Keratinocyte (primary cell): ENCODE measurements at regions not wholly inside any gene's neighbourhood (a gene's known extent, or its start where the extent isn't known, plus 50 kb on each side); places are given as distances from the start of the nearest gene placed in this dataset.

Experiments
- DNase-seq: peaks from one replicate; pipeline ENCODE4 v3.0.0-alpha.2; 2011; ENCODE audit warnings: low read depth, missing footprints, low spot score
- FAIRE-seq: peaks from 2 replicates; lab custom pipeline; 2011; peaks lifted over from hg19 to GRCh38; lab: Jason Lieb, UNC
- H2AFZ ChIP-seq: 2 replicates; pipeline ENCODE4 v1.6.0; 2012; ENCODE audit warnings: low read length, control low read depth, inconsistent platforms; ENCODE audit not compliant: control insufficient read depth
- H3K27ac ChIP-seq: 2 replicates; pipeline ENCODE4 v1.5.1; 2011; ENCODE audit warnings: low read length; ENCODE audit not compliant: control insufficient read depth, insufficient read depth
- H3K27me3 ChIP-seq: 3 replicates; pipeline ENCODE4 v1.6.0; 2011; ENCODE audit warnings: low read length; ENCODE audit not compliant: control insufficient read depth, insufficient read depth; ENCODE audit errors: extremely low read depth
- H3K36me3 ChIP-seq, 2 experiments: 2 replicates in 1 of 2; 3 replicates in 1 of 2; pipeline ENCODE4 v1.5.1; 2011; ENCODE audit warnings: low read length in 2 of 2, mild to moderate bottlenecking in 1 of 2; ENCODE audit not compliant: control insufficient read depth in 2 of 2, insufficient read depth in 2 of 2; ENCODE audit errors: extremely low read depth in 1 of 2
- H3K4me1 ChIP-seq: 3 replicates; pipeline ENCODE4 v1.5.1; 2011; ENCODE audit warnings: low read length; ENCODE audit not compliant: control insufficient read depth, insufficient read depth; ENCODE audit errors: extremely low read depth
- H3K4me2 ChIP-seq: 3 replicates; pipeline ENCODE4 v1.6.0; 2011; ENCODE audit warnings: low read depth, low read length; ENCODE audit not compliant: control insufficient read depth, insufficient read depth; ENCODE audit errors: extremely low read depth
- H3K4me3 ChIP-seq, 3 experiments: fragments of 200-600 bp in 1 of 3; sonication (generic) in 1 of 3; 2 replicates in 2 of 3; 3 replicates in 1 of 3; pipeline ENCODE4 v1.5.1; 2011 to 2016; ENCODE audit warnings: low read length in 3 of 3, mild to moderate bottlenecking in 3 of 3, control low read depth in 2 of 3, inconsistent platforms in 1 of 3, low read depth in 1 of 3, mixed read lengths in 1 of 3, mixed run types in 1 of 3, moderate library complexity in 1 of 3; ENCODE audit not compliant: control insufficient read depth in 2 of 3, insufficient read depth in 2 of 3; ENCODE audit errors: extremely low read depth in 1 of 3
- H3K79me2 ChIP-seq: 2 replicates; pipeline ENCODE4 v1.6.0; 2012; ENCODE audit warnings: low read length; ENCODE audit not compliant: control insufficient read depth, insufficient read depth
- H3K9ac ChIP-seq: 3 replicates; pipeline ENCODE4 v1.6.0; 2011; ENCODE audit warnings: low read length; ENCODE audit not compliant: control insufficient read depth, insufficient read depth; ENCODE audit errors: extremely low read depth
- H3K9me1 ChIP-seq: 3 replicates; pipeline ENCODE4 v1.6.0; 2011; ENCODE audit warnings: low read length; ENCODE audit not compliant: control insufficient read depth, insufficient read depth; ENCODE audit errors: extremely low read depth
- H3K9me3 ChIP-seq: 2 replicates; pipeline ENCODE4 v1.5.1; 2012; ENCODE audit warnings: low read depth, low read length; ENCODE audit not compliant: control insufficient read depth
- H4K20me1 ChIP-seq: 3 replicates; pipeline ENCODE4 v1.6.0; 2011; ENCODE audit warnings: low read length; ENCODE audit not compliant: control insufficient read depth, insufficient read depth; ENCODE audit errors: extremely low read depth
- CTCF ChIP-seq, 3 experiments: IDR thresholded peaks in 1 of 3; conservative IDR thresholded peaks in 1 of 3; optimal IDR thresholded peaks in 1 of 3; 2 replicates in 2 of 3; 3 replicates in 1 of 3; pipeline versions ENCODE3 to v1.5.1; 2011; ENCODE audit warnings: low read length in 3 of 3, mild to moderate bottlenecking in 3 of 3, moderate library complexity in 2 of 3, control low read depth in 1 of 3, inconsistent platforms in 1 of 3; ENCODE audit not compliant: insufficient read depth in 2 of 3; ENCODE audit errors: extremely low read depth in 1 of 3
- EZH2 ChIP-seq: IDR thresholded peaks from one replicate; pipeline ENCODE4 v1.6.1; 2012; ENCODE audit warnings: inconsistent platforms, mild to moderate bottlenecking, low read length, moderate library complexity
- dilution Hi-C: fragments of 300-500 bp; cut with MboI; formaldehyde crosslinking; loops from one replicate; pipeline ENCODE4 v1.7.0; 2020; ENCODE audit warnings: low sequenced_read_pairs; ENCODE audit not compliant: extremely low pct_ligation_motif_present

DNA sequence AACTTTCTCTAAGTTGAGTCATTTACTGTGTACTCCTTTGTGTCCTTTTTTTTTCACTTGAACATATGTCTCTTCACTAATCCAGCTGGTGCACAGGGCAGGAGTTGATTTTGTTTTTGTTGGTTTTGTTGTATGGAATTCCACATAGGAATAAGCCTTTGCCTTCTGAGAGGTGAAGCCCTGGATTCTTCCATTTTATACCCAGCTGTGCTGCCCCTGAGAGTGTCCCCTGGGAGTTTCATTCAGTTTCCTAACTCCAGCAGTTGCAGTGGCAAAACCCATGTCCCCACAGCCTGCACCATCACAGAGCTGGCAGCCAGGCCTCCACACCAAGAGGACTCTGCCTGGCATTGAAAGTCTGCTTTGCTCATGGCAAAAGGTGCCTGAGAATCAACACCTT lies 107.3 kb upstream of the SYNDIG1 start:
- Histone ChIP-seq H3K4me3 (no peak overlapping the region), H3K36me3 (no peaks in the 10 kb centered on the region), H4K20me1 (no peaks in the 10 kb centered on the region), H3K9me3 (peaks cover 2% of the 10 kb centered on the region), H3K9me1 (no peaks in the 10 kb centered on the region), H3K79me2 (no peaks in the 10 kb centered on the region), H2AFZ (no peak overlapping the region), H3K27ac (no peak overlapping the region), H3K4me1 (no peaks in the 10 kb centered on the region), H3K4me2 (no peak overlapping the region), H3K9ac (no peak overlapping the region), H3K27me3 (no peaks in the 10 kb centered on the region)
- dilution Hi-C loops, result no loop called here
- DNase-seq (no peak), FAIRE-seq (no peak)
- TF ChIP-seq EZH2 (no peak), CTCF (optimal IDR thresholded peaks at IDR 0.05 in 1 of 3, IDR thresholded peaks at IDR 0.05 in 1 of 3, conservative IDR thresholded peaks at IDR 0.05 in 1 of 3; ENCODE audit: extremely low read depth in 1 of 3, insufficient read depth in 2 of 3, low read length in 3 of 3) (no peak)

DNA sequence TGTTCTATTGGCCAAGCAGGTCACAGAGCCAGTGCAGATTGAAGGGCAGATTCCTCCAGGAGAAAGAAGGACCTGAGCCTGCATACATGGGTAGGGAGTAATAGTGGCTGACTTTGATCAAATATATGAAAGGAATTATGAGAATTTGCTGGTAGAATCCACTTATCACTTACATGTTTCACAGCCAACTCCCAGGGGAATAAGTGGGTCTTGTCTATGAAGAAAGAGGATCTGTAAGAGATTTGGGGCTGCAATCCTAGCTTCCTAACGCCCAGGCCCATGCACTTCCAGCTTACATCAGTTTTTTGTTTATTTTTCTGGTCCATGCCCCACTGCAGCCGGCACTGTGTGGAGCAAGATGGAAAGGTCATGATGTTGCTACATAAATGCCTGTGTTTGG lies 107.9 kb upstream of the SYNDIG1 start:
- no peak overlapping the region for H2AFZ ChIP-seq
- FAIRE-seq, result no peak
- TF ChIP-seq EZH2, result no peak
- H3K36me3 ChIP-seq, result no peaks in the 10 kb centered on the region
- H3K27me3 ChIP-seq, result no peaks in the 10 kb centered on the region
- H3K9me3 ChIP-seq, result peaks cover 2% of the 10 kb centered on the region
- no peaks in the 10 kb centered on the region for H3K4me1 ChIP-seq
- no peaks in the 10 kb centered on the region for H3K9me1 ChIP-seq
- no peaks in the 10 kb centered on the region for H3K79me2 ChIP-seq
- no peaks in the 10 kb centered on the region for H4K20me1 ChIP-seq
- H3K9ac ChIP-seq, result no peak overlapping the region
- no peak overlapping the region for H3K4me3 ChIP-seq
- H3K4me2 ChIP-seq, result no peak overlapping the region
- dilution Hi-C loops, result no loop called here
- no peak for DNase-seq
- no peak overlapping the region for H3K27ac ChIP-seq

- Histone ChIP-seq H3K36me3 (no peaks in the 10 kb centered on the region), H3K9me1 (no peaks in the 10 kb centered on the region), H3K27ac (no peak overlapping the region), H3K4me1 (no peaks in the 10 kb centered on the region), H3K79me2 (no peaks in the 10 kb centered on the region), H3K27me3 (no peaks in the 10 kb centered on the region), H3K9ac (no peak overlapping the region), H3K4me3 (no peak overlapping the region), H4K20me1 (no peaks in the 10 kb centered on the region), H2AFZ (no peak overlapping the region), H3K9me3 (peaks cover 2% of the 10 kb centered on the region), H3K4me2 (no peak overlapping the region)
- no peak for FAIRE-seq
- no peak for DNase-seq
- dilution Hi-C loops, result no loop called here
- no peak for TF ChIP-seq EZH2
These were observed 108.9 kb upstream of the SYNDIG1 start for GRCh38 chr20:24360531-24360930.
